ENCODE measurements at regions not wholly inside any gene's neighbourhood (a gene's known extent, or its start where the extent isn't known, plus 50 kb on each side); places are given as distances from the start of the nearest gene placed in this dataset.

DNA sequence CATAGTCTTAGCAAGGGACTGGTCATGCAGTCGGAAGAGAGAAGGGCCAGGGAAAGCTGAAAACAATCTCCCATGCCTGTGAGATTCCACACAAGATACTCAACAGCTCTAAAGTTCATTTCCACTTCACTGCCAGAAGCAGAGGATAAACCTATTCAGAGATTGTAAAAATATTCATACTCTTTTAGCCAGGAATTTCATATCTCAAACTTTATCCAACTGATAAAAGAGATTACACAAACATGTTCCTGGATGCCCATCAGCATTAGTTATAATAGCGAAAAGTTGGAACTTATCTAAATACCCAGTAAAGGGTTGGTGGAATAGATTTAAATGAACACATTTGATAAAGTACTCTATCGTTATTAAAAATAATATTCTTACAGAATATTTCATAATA lies 75.2 kb upstream of the ARHGEF3 start:
- TF ChIP-seq POLR2A (IDR thresholded peaks at IDR 0.05) (no peak), POLR2AphosphoS5 (IDR thresholded peaks at IDR 0.05) (no peak)
- TF ChIP-seq, protein P1, sequence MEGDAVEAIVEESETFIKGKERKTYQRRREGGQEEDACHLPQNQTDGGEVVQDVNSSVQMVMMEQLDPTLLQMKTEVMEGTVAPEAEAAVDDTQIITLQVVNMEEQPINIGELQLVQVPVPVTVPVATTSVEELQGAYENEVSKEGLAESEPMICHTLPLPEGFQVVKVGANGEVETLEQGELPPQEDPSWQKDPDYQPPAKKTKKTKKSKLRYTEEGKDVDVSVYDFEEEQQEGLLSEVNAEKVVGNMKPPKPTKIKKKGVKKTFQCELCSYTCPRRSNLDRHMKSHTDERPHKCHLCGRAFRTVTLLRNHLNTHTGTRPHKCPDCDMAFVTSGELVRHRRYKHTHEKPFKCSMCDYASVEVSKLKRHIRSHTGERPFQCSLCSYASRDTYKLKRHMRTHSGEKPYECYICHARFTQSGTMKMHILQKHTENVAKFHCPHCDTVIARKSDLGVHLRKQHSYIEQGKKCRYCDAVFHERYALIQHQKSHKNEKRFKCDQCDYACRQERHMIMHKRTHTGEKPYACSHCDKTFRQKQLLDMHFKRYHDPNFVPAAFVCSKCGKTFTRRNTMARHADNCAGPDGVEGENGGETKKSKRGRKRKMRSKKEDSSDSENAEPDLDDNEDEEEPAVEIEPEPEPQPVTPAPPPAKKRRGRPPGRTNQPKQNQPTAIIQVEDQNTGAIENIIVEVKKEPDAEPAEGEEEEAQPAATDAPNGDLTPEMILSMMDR (IDR thresholded peaks at IDR 0.05), result no peak
- WGBS, result 62% methylated on average over 3 of the region's 3 CpGs
- no peak overlapping the region for H3K4me3 ChIP-seq
- H3K27ac ChIP-seq, result no peak overlapping the region
- no peaks in the 10 kb centered on the region for H3K27me3 ChIP-seq (replicated peaks; ENCODE audit: insufficient read depth)
- intact Hi-C loops (cut with DNase I), result no loop called here
- H3K4me1 ChIP-seq (replicated peaks), result no peaks in the 10 kb centered on the region
- no peaks in the 10 kb centered on the region for H3K36me3 ChIP-seq
- no peaks in the 10 kb centered on the region for H3K9me3 ChIP-seq
- DNase-seq (ENCODE audit: low spot score), result no peak

DNA sequence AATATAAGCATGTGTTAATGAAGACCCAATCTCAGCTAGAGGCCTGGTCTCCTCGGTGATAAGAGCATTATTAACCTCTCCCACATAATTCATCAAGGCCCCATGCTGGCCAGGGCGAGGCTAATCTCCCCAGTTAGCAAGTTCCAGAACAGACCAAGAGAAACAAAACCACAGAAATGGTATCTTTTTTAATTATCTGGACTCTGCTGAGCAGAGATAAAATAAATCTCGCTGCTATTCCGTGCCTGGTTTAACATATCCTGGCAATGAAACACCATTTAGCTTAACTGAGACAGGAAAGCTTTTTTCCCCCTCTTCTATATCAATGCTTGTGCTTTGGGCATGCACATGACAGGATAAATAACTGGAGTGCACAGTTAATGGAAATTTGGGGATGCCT lies 72.5 kb upstream of the ARHGEF3 start:
- DNase-seq (ENCODE audit: low spot score), result no peak
- no peak overlapping the region for H3K4me3 ChIP-seq
- H3K27me3 ChIP-seq (replicated peaks; ENCODE audit: insufficient read depth), result no peaks in the 10 kb centered on the region
- no peaks in the 10 kb centered on the region for H3K36me3 ChIP-seq
- TF ChIP-seq POLR2A (IDR thresholded peaks at IDR 0.05) (no peak), POLR2AphosphoS5 (IDR thresholded peaks at IDR 0.05) (no peak)
- TF ChIP-seq, protein P1 (IDR thresholded peaks at IDR 0.05), result no peak
- 77% methylated on average over 4 of the region's 4 CpGs for WGBS
- intact Hi-C loops (cut with DNase I), result no loop called here
- no peaks in the 10 kb centered on the region for H3K9me3 ChIP-seq
- no peak overlapping the region for H3K27ac ChIP-seq
- no peaks in the 10 kb centered on the region for H3K4me1 ChIP-seq (replicated peaks)

DNA sequence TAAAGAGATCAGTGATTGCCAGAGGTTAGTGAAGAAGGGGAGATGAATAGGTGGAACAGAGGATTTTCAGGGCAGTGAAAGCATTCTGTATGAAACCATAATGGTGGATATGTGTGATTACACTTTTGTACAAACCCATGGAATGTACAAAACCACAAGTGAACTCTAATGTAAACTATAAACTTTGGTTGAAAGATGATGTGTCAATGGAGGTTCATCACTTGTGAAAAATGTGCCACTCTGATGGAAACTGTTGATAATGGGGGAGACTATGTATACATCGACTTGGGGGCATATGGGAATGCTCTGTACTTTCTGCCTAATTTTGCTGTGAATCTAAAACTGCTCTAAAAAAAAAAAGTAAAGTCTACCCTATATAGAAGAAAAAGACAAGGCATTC lies 68.7 kb upstream of the ARHGEF3 start:
- Histone ChIP-seq H3K36me3 (no peaks in the 10 kb centered on the region), H3K27me3 (replicated peaks; ENCODE audit: insufficient read depth) (no peaks in the 10 kb centered on the region), H3K27ac (no peak overlapping the region), H3K4me1 (replicated peaks) (no peaks in the 10 kb centered on the region), H3K4me3 (no peak overlapping the region), H3K9me3 (no peaks in the 10 kb centered on the region)
- DNase-seq (ENCODE audit: low spot score), result no peak
- TF ChIP-seq POLR2AphosphoS5 (IDR thresholded peaks at IDR 0.05) (no peak), POLR2A (IDR thresholded peaks at IDR 0.05) (no peak)
- TF ChIP-seq, protein P1 (IDR thresholded peaks at IDR 0.05), result no peak
- 48% methylated on average over 1 of the region's 1 CpG for WGBS
- intact Hi-C loops (cut with DNase I), result no loop called here

DNA sequence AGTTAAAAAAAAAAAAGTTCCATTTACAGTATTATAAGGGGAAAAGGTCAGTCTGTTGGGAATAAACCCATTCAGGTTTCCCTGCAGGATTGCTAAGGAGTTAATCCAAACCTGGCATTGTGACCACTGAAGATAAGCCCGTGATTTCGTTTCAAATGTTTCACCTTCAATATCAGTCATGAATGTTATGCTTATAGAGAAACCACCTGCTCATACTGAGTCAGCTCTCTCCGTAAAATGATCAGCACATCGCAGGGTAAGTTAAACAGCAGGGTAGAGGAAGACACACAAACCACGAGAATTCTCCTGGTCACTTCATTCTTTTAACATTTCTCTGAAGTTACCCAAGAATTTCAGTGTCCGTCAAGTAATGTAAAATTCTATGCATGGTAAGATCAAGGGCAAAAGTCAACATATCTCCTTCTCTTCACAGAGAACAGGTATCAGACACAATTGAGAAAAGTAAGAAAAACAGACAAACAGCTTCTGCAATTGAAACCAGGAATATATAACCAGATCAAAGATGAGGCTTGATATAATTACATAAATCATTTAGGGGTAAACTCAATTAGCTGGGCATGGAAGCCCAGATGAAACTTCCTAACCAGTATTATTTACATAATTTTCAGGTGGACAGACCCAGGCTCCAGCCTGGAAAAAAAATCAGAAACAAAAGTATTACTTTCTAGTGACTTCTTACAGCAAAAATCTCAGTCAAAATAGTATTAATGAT lies 67.6 kb upstream of the ARHGEF3 start:
- Histone ChIP-seq H3K27me3 (replicated peaks; ENCODE audit: insufficient read depth) (no peaks in the 10 kb centered on the region), H3K9me3 (no peaks in the 10 kb centered on the region), H3K4me3 (no peak overlapping the region), H3K27ac (no peak overlapping the region), H3K36me3 (no peaks in the 10 kb centered on the region), H3K4me1 (replicated peaks) (no peaks in the 10 kb centered on the region)
- TF ChIP-seq POLR2AphosphoS5 (IDR thresholded peaks at IDR 0.05) (no peak), POLR2A (IDR thresholded peaks at IDR 0.05) (no peak)
- TF ChIP-seq, protein P1 (IDR thresholded peaks at IDR 0.05), result no peak
- WGBS, result 86% methylated on average over 6 of the region's 6 CpGs
- intact Hi-C loops (cut with DNase I), result no loop called here
- no peak for DNase-seq (ENCODE audit: low spot score)

DNA sequence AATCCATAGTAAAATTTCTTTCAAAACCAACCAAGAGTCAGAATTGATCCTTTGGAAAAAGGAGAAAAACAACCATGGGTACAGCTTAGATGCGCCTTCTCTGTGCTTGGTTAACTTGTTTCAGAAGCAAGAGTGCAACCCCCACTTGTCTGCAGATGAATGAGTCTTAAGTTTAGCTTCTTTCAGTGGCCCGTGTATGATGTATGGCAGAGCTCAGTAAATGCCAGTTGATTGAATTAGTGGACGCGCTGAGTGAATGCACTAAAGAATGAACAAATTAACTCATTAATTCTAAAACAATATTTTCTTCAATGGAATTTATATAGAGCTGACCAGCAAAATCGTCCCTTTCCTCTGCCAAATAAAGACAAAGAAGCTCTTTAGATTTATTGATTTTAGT lies 67.0 kb upstream of the ARHGEF3 start:
- H3K4me3 ChIP-seq, result no peak overlapping the region
- no peaks in the 10 kb centered on the region for H3K27me3 ChIP-seq (replicated peaks; ENCODE audit: insufficient read depth)
- 89% methylated on average over 5 of the region's 5 CpGs for WGBS
- no peak for TF ChIP-seq POLR2A (IDR thresholded peaks at IDR 0.05)
- TF ChIP-seq, protein P1 (IDR thresholded peaks at IDR 0.05), result no peak
- no peak for TF ChIP-seq POLR2AphosphoS5 (IDR thresholded peaks at IDR 0.05)
- H3K36me3 ChIP-seq, result no peaks in the 10 kb centered on the region
- H3K4me1 ChIP-seq (replicated peaks), result no peaks in the 10 kb centered on the region
- H3K9me3 ChIP-seq, result no peaks in the 10 kb centered on the region
- no peak overlapping the region for H3K27ac ChIP-seq
- no peak for DNase-seq (ENCODE audit: low spot score)
- intact Hi-C loops (cut with DNase I), result no loop called here

All from prostate gland (tissue), 2 donors.